ENCODE measurements at regions not wholly inside any gene's neighbourhood (a gene's known extent, or its start where the extent isn't known, plus 50 kb on each side); places are given as distances from the start of the nearest gene placed in this dataset.

GRCh38 chr10:42982891-42983506 is 93.9 kb upstream of the RET start:
- Histone ChIP-seq H3K27ac (ENCODE audit: low read depth, low read length) (no peak overlapping the region), H3K4me3 (ENCODE audit: insufficient read depth, low read depth, low read length) (no peak overlapping the region), H2AFZ (ENCODE audit: low read depth, low read length) (no peak overlapping the region), H3K9ac (ENCODE audit: low read length) (no peak overlapping the region), H3K27me3 (ENCODE audit: insufficient read depth, low read length) (no peaks in the 10 kb centered on the region), H3K36me3 (ENCODE audit: insufficient read depth, low read length) (no peaks in the 10 kb centered on the region), H3K9me3 (ENCODE audit: insufficient read depth, low read depth, low read length) (no peaks in the 10 kb centered on the region), H3K4me2 (ENCODE audit: low read length) (no peak overlapping the region), H3K79me2 (ENCODE audit: insufficient read depth, low read length) (no peaks in the 10 kb centered on the region), H3K4me1 (ENCODE audit: insufficient read depth, low read length) (no peaks in the 10 kb centered on the region), H4K20me1 (ENCODE audit: insufficient read depth, low read length) (no peaks in the 10 kb centered on the region)
- no peak for TF ChIP-seq EZH2 (IDR thresholded peaks at IDR 0.05; ENCODE audit: insufficient read depth, low read length)
- TF ChIP-seq CTCF (IDR thresholded peaks at IDR 0.05; ENCODE audit: insufficient read depth, low read depth, low read length): no peak
- Mint-ChIP-seq H3K9me3 (ENCODE audit: unreplicated experiment) (peaks cover 13% of the 10 kb centered on the region), H3K4me1 (ENCODE audit: low read depth, unreplicated experiment) (no peaks in the 10 kb centered on the region), H3K4me3 (ENCODE audit: unreplicated experiment) (no peak overlapping the region), H3K27me3 (ENCODE audit: low read depth, unreplicated experiment) (peaks cover 40% of the 10 kb centered on the region), H3K36me3 (ENCODE audit: low read depth, unreplicated experiment) (peaks cover 3% of the 10 kb centered on the region), H3K27ac (ENCODE audit: unreplicated experiment) (no peak overlapping the region)
- no peak for FAIRE-seq
- DNase-seq (ENCODE audit: low read depth): no peak

GRCh38 chr10:42983591-42983990 is 93.3 kb upstream of the RET start:
- Histone ChIP-seq H3K36me3 (ENCODE audit: insufficient read depth, low read length) (no peaks in the 10 kb centered on the region), H4K20me1 (ENCODE audit: insufficient read depth, low read length) (no peaks in the 10 kb centered on the region), H3K79me2 (ENCODE audit: insufficient read depth, low read length) (no peaks in the 10 kb centered on the region), H3K27ac (ENCODE audit: low read depth, low read length) (no peak overlapping the region), H3K9me3 (ENCODE audit: insufficient read depth, low read depth, low read length) (no peaks in the 10 kb centered on the region), H3K27me3 (ENCODE audit: insufficient read depth, low read length) (no peaks in the 10 kb centered on the region), H3K9ac (ENCODE audit: low read length) (no peak overlapping the region), H3K4me1 (ENCODE audit: insufficient read depth, low read length) (no peaks in the 10 kb centered on the region), H2AFZ (ENCODE audit: low read depth, low read length) (no peak overlapping the region), H3K4me2 (ENCODE audit: low read length) (no peak overlapping the region), H3K4me3 (ENCODE audit: insufficient read depth, low read depth, low read length) (no peak overlapping the region)
- no peak for FAIRE-seq
- H3K4me1 Mint-ChIP-seq (ENCODE audit: low read depth, unreplicated experiment): no peaks in the 10 kb centered on the region
- H3K4me3 Mint-ChIP-seq (ENCODE audit: unreplicated experiment): no peak overlapping the region
- H3K27ac Mint-ChIP-seq (ENCODE audit: unreplicated experiment): no peak overlapping the region
- TF ChIP-seq EZH2 (IDR thresholded peaks at IDR 0.05; ENCODE audit: insufficient read depth, low read length) (no peak), CTCF (IDR thresholded peaks at IDR 0.05; ENCODE audit: insufficient read depth, low read depth, low read length) (no peak)
- peaks cover 3% of the 10 kb centered on the region for H3K36me3 Mint-ChIP-seq (ENCODE audit: low read depth, unreplicated experiment)
- H3K9me3 Mint-ChIP-seq (ENCODE audit: unreplicated experiment): peaks cover 13% of the 10 kb centered on the region
- H3K27me3 Mint-ChIP-seq (ENCODE audit: low read depth, unreplicated experiment): peaks cover 40% of the 10 kb centered on the region
- DNase-seq (ENCODE audit: low read depth): no peak

- Mint-ChIP-seq H3K4me3 (ENCODE audit: unreplicated experiment) (no peak overlapping the region), H3K9me3 (ENCODE audit: unreplicated experiment) (peaks cover 13% of the 10 kb centered on the region), H3K36me3 (ENCODE audit: low read depth, unreplicated experiment) (peaks cover 3% of the 10 kb centered on the region), H3K27me3 (ENCODE audit: low read depth, unreplicated experiment) (peaks cover 43% of the 10 kb centered on the region), H3K27ac (ENCODE audit: unreplicated experiment) (no peak overlapping the region), H3K4me1 (ENCODE audit: low read depth, unreplicated experiment) (peaks cover 3% of the 10 kb centered on the region)
- H3K4me3 ChIP-seq (ENCODE audit: insufficient read depth, low read depth, low read length): no peak overlapping the region
- H3K9ac ChIP-seq (ENCODE audit: low read length): no peak overlapping the region
- no peak for FAIRE-seq
- no peaks in the 10 kb centered on the region for H4K20me1 ChIP-seq (ENCODE audit: insufficient read depth, low read length)
- no peaks in the 10 kb centered on the region for H3K79me2 ChIP-seq (ENCODE audit: insufficient read depth, low read length)
- H3K27ac ChIP-seq (ENCODE audit: low read depth, low read length): no peak overlapping the region
- no peaks in the 10 kb centered on the region for H3K4me1 ChIP-seq (ENCODE audit: insufficient read depth, low read length)
- H3K27me3 ChIP-seq (ENCODE audit: insufficient read depth, low read length): no peaks in the 10 kb centered on the region
- TF ChIP-seq CTCF (IDR thresholded peaks at IDR 0.05; ENCODE audit: insufficient read depth, low read depth, low read length) (no peak), EZH2 (IDR thresholded peaks at IDR 0.05; ENCODE audit: insufficient read depth, low read length) (no peak)
- no peak for DNase-seq (ENCODE audit: low read depth)
- H2AFZ ChIP-seq (ENCODE audit: low read depth, low read length): no peak overlapping the region
- H3K9me3 ChIP-seq (ENCODE audit: insufficient read depth, low read depth, low read length): no peaks in the 10 kb centered on the region
- H3K4me2 ChIP-seq (ENCODE audit: low read length): no peak overlapping the region
- no peaks in the 10 kb centered on the region for H3K36me3 ChIP-seq (ENCODE audit: insufficient read depth, low read length)
These were observed 92.7 kb upstream of the RET start for GRCh38 chr10:42984035-42984610.

Data from astrocyte (in vitro differentiated cells and primary cell).